Sigmoid colon (tissue), 6 donors: ENCODE measurements at regions not wholly inside any gene's neighbourhood (a gene's known extent, or its start where the extent isn't known, plus 50 kb on each side); places are given as distances from the start of the nearest gene placed in this dataset.

Experiments
- DNase-seq: peaks from one replicate; pipeline ENCODE4 v3.0.0-alpha.2; 2019
- H3K27ac ChIP-seq, 4 donors: fragments of 200-600 bp; sonication (generic); one replicate each; pipeline ENCODE4 v1.5.1; 2016 to 2019; ENCODE audit warnings: mild to moderate bottlenecking in 1 of 4
- H3K27me3 ChIP-seq, 3 donors: fragments of 200-600 bp; sonication (generic); one replicate each; pipeline ENCODE4 v1.5.1; 2019; ENCODE audit warnings: mild to moderate bottlenecking in 1 of 3
- H3K36me3 ChIP-seq, 4 donors: fragments of 200-600 bp; sonication (generic); one replicate each; pipeline ENCODE4 v1.5.1; 2016 to 2019
- H3K4me1 ChIP-seq, 4 donors: fragments of 200-600 bp; sonication (generic); one replicate each; pipeline ENCODE4 v1.5.1; 2017 to 2019
- H3K4me3 ChIP-seq, 4 donors: fragments of 200-600 bp; sonication (generic); one replicate each; pipeline ENCODE4 v1.5.1; 2017 to 2019; ENCODE audit warnings: mild to moderate bottlenecking in 2 of 4, moderate library complexity in 1 of 4
- H3K9me3 ChIP-seq, 4 donors: fragments of 200-600 bp in 3 of 4; sonication (generic) in 3 of 4; one replicate each; pipeline versions ENCODE4 v1.5.1 to v1.6.1; 2013 to 2019
- EP300 ChIP-seq, 4 donors: sonication (generic); formaldehyde crosslinking; IDR thresholded peaks; one replicate each; pipeline ENCODE4 v1.6.1; 2017; ENCODE audit warnings: antibody characterized with exemption in 4 of 4
- POLR2A ChIP-seq, 2 donors: fragments of 450-650 bp; IDR thresholded peaks; one replicate each; pipeline ENCODE4 v1.6.1; 2016; ENCODE audit warnings: antibody characterized with exemption in 2 of 2, mild to moderate bottlenecking in 2 of 2, moderate library complexity in 2 of 2
- POLR2AphosphoS5 ChIP-seq, 4 donors: sonication (generic); formaldehyde crosslinking; IDR thresholded peaks; one replicate each; pipeline ENCODE4 v1.6.1; 2017; ENCODE audit warnings: antibody characterized with exemption in 4 of 4
- WGBS, 2 donors: extraction: QIAGEN DNeasy Blood & Tissue Kit; methylation state at CpG; one replicate each; pipeline ENCODE4 v1.1.7; 2013; 5-methylcytosine and 5-hydroxymethylcytosine counted together
- intact Hi-C: fragments of 100-400 bp; cut with DNase I; formaldehyde crosslinking; loops from one replicate; pipeline ENCODE4 v1.15.1; 2023
- TF ChIP-seq, protein P1 (sequence below), 4 experiments: fragments of 450-650 bp in 3 of 4; fragments of 200-600 bp in 1 of 4; IDR thresholded peaks; one replicate each; pipeline ENCODE4 v1.5.1; 2016 to 2019; ENCODE audit warnings: antibody characterized with exemption in 4 of 4, mild to moderate bottlenecking in 3 of 4, moderate library complexity in 2 of 4
- donor health status: healthy with polysubstance abuse.
- donor health status: healthy.

DNA sequence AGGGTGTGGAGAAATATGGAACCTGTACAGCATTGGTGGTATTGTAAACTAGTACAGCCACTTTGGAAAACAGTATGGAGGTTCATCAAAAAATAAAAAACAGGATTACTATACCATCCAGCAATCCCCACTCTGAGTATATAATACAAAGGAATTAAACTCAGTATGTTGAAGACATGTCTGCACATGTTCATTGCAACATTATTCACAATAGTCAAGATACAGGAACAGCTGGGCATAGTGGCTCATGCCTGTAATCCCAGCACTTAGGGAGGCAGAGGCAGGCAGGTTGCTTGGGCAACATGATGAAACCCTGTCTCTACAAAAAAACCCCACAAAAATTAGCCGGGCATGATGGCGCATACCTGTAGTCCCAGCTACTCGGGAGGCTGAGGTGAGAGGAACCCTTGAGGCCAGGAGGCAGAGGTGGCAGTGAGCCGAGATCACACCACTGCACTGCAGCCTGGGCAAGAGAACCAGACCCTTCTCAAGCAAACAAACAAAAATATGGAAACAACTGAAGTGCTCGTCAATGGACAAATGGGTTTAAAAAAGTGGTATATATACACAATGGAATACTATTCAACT lies 63.6 kb downstream of the TMEM174 start:
- H3K9me3 ChIP-seq = no peaks in the 10 kb centered on the region
- WGBS, 2 donors = 90% methylated on average over 5 of the region's 5 CpGs
- peaks cover 21 to 42% (median 30%) of the 10 kb centered on the region in 3 donors for H3K27me3 ChIP-seq
- no peak overlapping the region for H3K27ac ChIP-seq
- no peak overlapping the region for H3K4me3 ChIP-seq
- DNase-seq = no peak
- peaks cover 0 to 25% (median 23%) of the 10 kb centered on the region in 4 donors for H3K4me1 ChIP-seq
- no peaks in the 10 kb centered on the region for H3K36me3 ChIP-seq
- intact Hi-C loops = no loop called here
- TF ChIP-seq EP300 (IDR thresholded peaks at IDR 0.05) (no peak), POLR2A (IDR thresholded peaks at IDR 0.05) (no peak), POLR2AphosphoS5 (IDR thresholded peaks at IDR 0.05) (no peak)
- TF ChIP-seq, protein P1, sequence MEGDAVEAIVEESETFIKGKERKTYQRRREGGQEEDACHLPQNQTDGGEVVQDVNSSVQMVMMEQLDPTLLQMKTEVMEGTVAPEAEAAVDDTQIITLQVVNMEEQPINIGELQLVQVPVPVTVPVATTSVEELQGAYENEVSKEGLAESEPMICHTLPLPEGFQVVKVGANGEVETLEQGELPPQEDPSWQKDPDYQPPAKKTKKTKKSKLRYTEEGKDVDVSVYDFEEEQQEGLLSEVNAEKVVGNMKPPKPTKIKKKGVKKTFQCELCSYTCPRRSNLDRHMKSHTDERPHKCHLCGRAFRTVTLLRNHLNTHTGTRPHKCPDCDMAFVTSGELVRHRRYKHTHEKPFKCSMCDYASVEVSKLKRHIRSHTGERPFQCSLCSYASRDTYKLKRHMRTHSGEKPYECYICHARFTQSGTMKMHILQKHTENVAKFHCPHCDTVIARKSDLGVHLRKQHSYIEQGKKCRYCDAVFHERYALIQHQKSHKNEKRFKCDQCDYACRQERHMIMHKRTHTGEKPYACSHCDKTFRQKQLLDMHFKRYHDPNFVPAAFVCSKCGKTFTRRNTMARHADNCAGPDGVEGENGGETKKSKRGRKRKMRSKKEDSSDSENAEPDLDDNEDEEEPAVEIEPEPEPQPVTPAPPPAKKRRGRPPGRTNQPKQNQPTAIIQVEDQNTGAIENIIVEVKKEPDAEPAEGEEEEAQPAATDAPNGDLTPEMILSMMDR (IDR thresholded peaks at IDR 0.05) = no peak

DNA sequence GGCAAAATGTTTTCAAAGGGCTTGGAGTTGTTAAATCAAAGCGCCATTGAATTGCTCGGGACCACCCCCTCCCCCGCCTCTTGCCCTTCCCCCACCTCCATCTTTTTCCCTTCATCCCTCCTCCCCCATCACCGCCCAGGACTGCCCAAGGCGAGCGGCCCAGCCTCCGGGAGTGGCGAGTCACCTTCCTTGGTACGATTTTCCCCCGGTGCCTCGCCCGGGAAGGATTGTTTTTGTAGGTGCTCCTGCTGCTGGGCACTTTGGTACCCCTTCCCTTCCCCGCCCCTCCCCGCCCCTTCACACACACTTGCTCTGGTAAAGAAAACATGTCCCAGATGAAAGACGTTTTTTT lies 61.2 kb downstream of the TMEM174 start:
- Histone ChIP-seq H3K9me3 (no peaks in the 10 kb centered on the region), H3K36me3 (no peaks in the 10 kb centered on the region), H3K4me3 (peak overlapping the region in 3 of 4 donors; percentile 31 to 50 (median 45)), H3K27me3 (peaks cover 33 to 66% (median 48%) of the 10 kb centered on the region in 3 donors), H3K4me1 (peaks cover 0 to 25% (median 23%) of the 10 kb centered on the region in 4 donors), H3K27ac (no peak overlapping the region)
- WGBS, 2 donors = 2 to 8% methylated on average over 15 of the region's 15 CpGs
- intact Hi-C loops = loop anchor here (5.0 kb wide), 1 partner anchor 63 kb away; no protein-coding TSS in a partner anchor
- TF ChIP-seq, protein P1 (IDR thresholded peaks at IDR 0.05) = no peak
- no peak for TF ChIP-seq POLR2A (IDR thresholded peaks at IDR 0.05)
- TF ChIP-seq POLR2AphosphoS5 (IDR thresholded peaks at IDR 0.05) = no peak
- TF ChIP-seq EP300 (IDR thresholded peaks at IDR 0.05) = no peak
- DNase-seq = no peak

DNA sequence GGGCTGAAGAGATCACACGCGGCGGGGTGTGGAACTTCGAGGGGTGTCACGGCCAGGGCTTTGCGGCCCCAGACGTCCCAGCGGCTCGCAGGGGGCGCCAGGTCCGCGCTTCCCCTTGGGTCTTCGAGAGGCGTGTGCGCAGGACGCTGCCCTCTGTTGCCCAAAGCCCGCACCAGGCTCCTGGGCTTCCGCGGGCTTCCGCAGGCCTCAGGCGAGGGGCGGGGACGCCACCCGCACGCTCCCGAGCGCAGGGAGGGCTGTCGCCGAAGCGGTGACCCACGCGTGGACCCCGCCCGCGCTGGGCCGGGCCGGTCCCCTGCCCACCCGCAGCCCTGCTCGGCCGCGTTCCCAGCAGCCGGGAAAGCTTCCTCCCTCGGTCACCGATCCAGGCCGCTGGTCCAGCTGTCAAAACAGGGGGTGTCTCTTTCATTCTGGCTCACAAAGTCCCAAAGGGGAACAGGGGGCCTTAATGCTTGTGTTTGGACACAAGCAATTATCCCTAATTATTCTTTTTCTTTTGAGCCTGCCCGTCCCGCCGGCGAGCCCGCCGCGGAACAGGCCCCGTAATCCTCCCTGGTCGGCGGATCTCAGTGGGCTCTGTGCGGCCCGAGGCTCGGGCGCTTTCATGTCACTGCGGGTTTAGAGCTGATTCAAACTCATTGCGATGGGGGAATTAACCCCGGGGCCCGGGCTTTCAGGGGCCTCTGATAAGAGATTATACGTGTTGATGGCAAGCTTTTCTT lies 60.6 kb downstream of the TMEM174 start:
- intact Hi-C loops = loop anchor here (5.0 kb wide), 1 partner anchor 64 kb away; no protein-coding TSS in a partner anchor

DNA sequence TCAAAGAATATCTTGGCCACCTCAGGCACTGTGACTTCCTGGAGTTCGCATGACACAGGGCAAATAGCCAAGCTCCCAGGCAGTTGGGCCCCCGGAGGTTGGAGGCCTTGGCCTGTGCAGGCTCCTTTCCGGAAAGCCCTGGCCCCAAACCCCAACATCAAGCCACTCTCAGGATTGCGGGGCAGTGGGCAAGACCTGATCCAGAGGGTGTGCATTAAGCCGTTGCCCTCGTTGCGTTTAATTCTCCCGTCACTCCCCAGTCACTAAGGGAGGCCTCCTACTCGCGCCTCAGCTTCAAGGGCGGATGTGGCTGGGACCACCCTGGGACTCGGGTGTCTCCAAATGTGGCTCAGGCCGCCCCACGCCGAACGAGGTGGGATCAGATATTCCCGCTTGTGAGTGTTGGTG lies 60.1 kb downstream of the TMEM174 start:
- Histone ChIP-seq H3K36me3 (no peaks in the 10 kb centered on the region), H3K9me3 (no peaks in the 10 kb centered on the region), H3K4me1 (peaks cover 0 to 25% (median 23%) of the 10 kb centered on the region in 4 donors), H3K27me3 (peaks cover 33 to 78% (median 48%) of the 10 kb centered on the region in 3 donors), H3K27ac (no peak overlapping the region), H3K4me3 (peak overlapping the region in 3 of 4 donors; percentile 31 to 50 (median 45))
- no peak for DNase-seq
- no peak for TF ChIP-seq POLR2A (IDR thresholded peaks at IDR 0.05)
- TF ChIP-seq EP300 (IDR thresholded peaks at IDR 0.05) = no peak
- WGBS, 2 donors = 12 to 27% methylated on average over 17 of the region's 17 CpGs
- intact Hi-C loops = loop anchor here (5.0 kb wide), 1 partner anchor 64 kb away; no protein-coding TSS in a partner anchor

More for the DNA sequence above, 60.6 kb downstream of the TMEM174 start:
- peaks cover 0 to 25% (median 23%) of the 10 kb centered on the region in 4 donors for H3K4me1 ChIP-seq
- TF ChIP-seq, protein P1 (IDR thresholded peaks at IDR 0.05) = no peak
- TF ChIP-seq EP300 (IDR thresholded peaks at IDR 0.05) (no peak), POLR2AphosphoS5 (IDR thresholded peaks at IDR 0.05) (no peak), POLR2A (IDR thresholded peaks at IDR 0.05) (no peak)
- H3K27ac ChIP-seq = no peak overlapping the region
- DNase-seq = no peak
- peak overlapping the region; percentile 24 to 50 (median 38) for H3K4me3 ChIP-seq
- H3K36me3 ChIP-seq = no peaks in the 10 kb centered on the region
- WGBS, 2 donors = 3% methylated on average over 64 of the region's 64 CpGs
- H3K27me3 ChIP-seq = peaks cover 33 to 72% (median 48%) of the 10 kb centered on the region in 3 donors
- H3K9me3 ChIP-seq = no peaks in the 10 kb centered on the region
